Body of pancreas (tissue), 4 donors: ENCODE measurements at regions not wholly inside any gene's neighbourhood (a gene's known extent, or its start where the extent isn't known, plus 50 kb on each side); places are given as distances from the start of the nearest gene placed in this dataset.

ENCODE experiments used
- POLR2A ChIP-seq, 3 donors: fragments of 450-650 bp; IDR thresholded peaks; one replicate each; pipeline ENCODE4 v1.6.1; 2016; ENCODE audit warnings: antibody characterized with exemption in 3 of 3, mild to moderate bottlenecking in 2 of 3
- TF ChIP-seq, protein P1 (sequence below), 7 experiments: fragments of 450-650 bp in 4 of 7; fragments of 200-600 bp in 3 of 7; sonication (generic) in 3 of 7; IDR thresholded peaks; one replicate each; pipeline ENCODE4 v1.5.1; 2016 to 2019; ENCODE audit warnings: antibody characterized with exemption in 7 of 7

DNA sequence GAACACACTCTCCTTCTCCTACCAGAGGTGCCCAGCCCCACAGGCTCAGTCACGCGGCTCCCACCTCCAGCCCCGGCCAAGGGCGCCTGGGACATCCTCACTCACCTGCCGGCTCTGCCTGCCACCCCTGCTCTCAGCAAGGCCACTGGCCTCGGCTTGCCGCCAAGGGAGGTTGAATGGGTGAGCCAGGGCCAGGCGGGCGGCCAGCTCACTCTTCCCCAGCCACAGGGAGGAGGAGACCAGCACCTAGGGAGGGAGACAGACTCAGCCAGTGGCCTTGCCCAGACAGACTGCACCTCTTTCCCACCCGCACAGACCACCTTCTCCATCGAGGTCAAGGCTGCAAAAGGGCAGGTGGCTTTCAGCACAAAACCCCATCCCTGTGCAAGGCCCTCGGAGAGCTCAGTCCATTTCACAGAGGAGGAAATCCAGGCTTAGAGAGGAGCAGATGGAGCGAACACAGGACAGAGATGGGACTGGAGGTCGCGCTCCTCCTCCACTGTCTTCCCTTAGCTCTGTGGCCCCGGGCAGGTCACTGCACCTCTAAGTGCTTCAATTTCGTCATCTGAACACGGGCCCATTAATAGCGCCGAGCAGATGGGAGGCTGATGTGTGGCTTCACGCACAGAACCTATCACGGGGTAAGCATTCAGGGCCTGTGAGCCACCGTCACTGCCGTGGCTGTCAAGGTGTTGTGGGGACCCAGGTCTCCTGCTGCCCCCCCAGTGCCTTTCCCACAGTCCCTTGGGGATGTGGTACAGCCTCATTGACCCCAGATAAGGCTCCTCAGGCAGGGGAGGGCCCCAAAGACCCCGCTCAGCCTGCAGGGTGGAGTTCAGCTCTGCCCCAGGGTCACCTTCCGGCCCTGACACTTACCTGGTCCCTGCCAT, 56.1 kb downstream of the RMI2 start:
- no peak for TF ChIP-seq POLR2A (IDR thresholded peaks at IDR 0.05)
- TF ChIP-seq, protein P1, sequence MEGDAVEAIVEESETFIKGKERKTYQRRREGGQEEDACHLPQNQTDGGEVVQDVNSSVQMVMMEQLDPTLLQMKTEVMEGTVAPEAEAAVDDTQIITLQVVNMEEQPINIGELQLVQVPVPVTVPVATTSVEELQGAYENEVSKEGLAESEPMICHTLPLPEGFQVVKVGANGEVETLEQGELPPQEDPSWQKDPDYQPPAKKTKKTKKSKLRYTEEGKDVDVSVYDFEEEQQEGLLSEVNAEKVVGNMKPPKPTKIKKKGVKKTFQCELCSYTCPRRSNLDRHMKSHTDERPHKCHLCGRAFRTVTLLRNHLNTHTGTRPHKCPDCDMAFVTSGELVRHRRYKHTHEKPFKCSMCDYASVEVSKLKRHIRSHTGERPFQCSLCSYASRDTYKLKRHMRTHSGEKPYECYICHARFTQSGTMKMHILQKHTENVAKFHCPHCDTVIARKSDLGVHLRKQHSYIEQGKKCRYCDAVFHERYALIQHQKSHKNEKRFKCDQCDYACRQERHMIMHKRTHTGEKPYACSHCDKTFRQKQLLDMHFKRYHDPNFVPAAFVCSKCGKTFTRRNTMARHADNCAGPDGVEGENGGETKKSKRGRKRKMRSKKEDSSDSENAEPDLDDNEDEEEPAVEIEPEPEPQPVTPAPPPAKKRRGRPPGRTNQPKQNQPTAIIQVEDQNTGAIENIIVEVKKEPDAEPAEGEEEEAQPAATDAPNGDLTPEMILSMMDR (IDR thresholded peaks at IDR 0.05), result peak in 2 of 7 experiments; percentile 17 to 19
